HG03108 (cell line): ENCODE measurements at regions not wholly inside any gene's neighbourhood (a gene's known extent, or its start where the extent isn't known, plus 50 kb on each side); places are given as distances from the start of the nearest gene placed in this dataset.

Experiments
- ATAC-seq: cut with Tn5 transposase; IDR thresholded peaks from one replicate; pipeline ENCODE4 v1.9.1; 2021; ENCODE audit warnings: moderate library complexity; ENCODE audit not compliant: unreplicated experiment

- no peak for ATAC-seq
Observed at GRCh38 chr14:29265852-29266251, 499.3 kb downstream of the FOXG1 start.

GRCh38 chr14:29271669-29272068, 505.1 kb downstream of the FOXG1 start:
- ATAC-seq: no peak

- no peak for ATAC-seq
Observed at GRCh38 chr14:29273513-29273912, 506.9 kb downstream of the FOXG1 start.

- no peak for ATAC-seq
Observed at GRCh38 chr14:29274890-29275596, 508.5 kb downstream of the FOXG1 start.

GRCh38 chr14:29278301-29279263, 512.0 kb downstream of the FOXG1 start:
- ATAC-seq: no peak

GRCh38 chr14:29282169-29282568, 515.6 kb downstream of the FOXG1 start:
- no peak for ATAC-seq

GRCh38 chr14:29290441-29290840, 523.9 kb downstream of the FOXG1 start:
- no peak for ATAC-seq

- ATAC-seq: no peak
Observed at GRCh38 chr14:29299372-29299771, 532.8 kb downstream of the FOXG1 start.

- no peak for ATAC-seq
Observed at GRCh38 chr14:29301571-29301970, 535.0 kb downstream of the FOXG1 start.

GRCh38 chr14:29310210-29310609, 543.6 kb downstream of the FOXG1 start:
- no peak for ATAC-seq

- no peak for ATAC-seq
Observed at GRCh38 chr14:29310757-29311156, 544.2 kb downstream of the FOXG1 start.

GRCh38 chr14:29311983-29312382, 545.4 kb downstream of the FOXG1 start:
- ATAC-seq: no peak

GRCh38 chr14:29316936-29317335, 550.3 kb downstream of the FOXG1 start:
- no peak for ATAC-seq

GRCh38 chr14:29317423-29317822, 550.8 kb downstream of the FOXG1 start:
- ATAC-seq: no peak

- ATAC-seq: no peak
Observed at GRCh38 chr14:29320286-29320685, 553.7 kb downstream of the FOXG1 start.

- no peak for ATAC-seq
Observed at GRCh38 chr14:29321646-29322045, 555.1 kb downstream of the FOXG1 start.

GRCh38 chr14:29339494-29340172, 573.0 kb downstream of the FOXG1 start:
- ATAC-seq: no peak

GRCh38 chr14:29348504-29348903, 579.1 kb downstream of the PRKD1 start:
- ATAC-seq: no peak

- ATAC-seq: no peak
Observed at GRCh38 chr14:29350496-29350895, 577.2 kb downstream of the PRKD1 start.

GRCh38 chr14:29351996-29352705, 575.5 kb downstream of the PRKD1 start:
- no peak for ATAC-seq

- ATAC-seq: no peak
Observed at GRCh38 chr14:29352706-29353080, 575.0 kb downstream of the PRKD1 start.
